GM19193 (cell line): ENCODE measurements at regions not wholly inside any gene's neighbourhood (a gene's known extent, or its start where the extent isn't known, plus 50 kb on each side); places are given as distances from the start of the nearest gene placed in this dataset.

Experiments
- POLR2A ChIP-seq: IDR thresholded peaks from 4 replicates; pipeline ENCODE4 v1.6.1; 2011; ENCODE audit not compliant: insufficient read depth, insufficient read length; ENCODE audit errors: extremely low read depth

DNA sequence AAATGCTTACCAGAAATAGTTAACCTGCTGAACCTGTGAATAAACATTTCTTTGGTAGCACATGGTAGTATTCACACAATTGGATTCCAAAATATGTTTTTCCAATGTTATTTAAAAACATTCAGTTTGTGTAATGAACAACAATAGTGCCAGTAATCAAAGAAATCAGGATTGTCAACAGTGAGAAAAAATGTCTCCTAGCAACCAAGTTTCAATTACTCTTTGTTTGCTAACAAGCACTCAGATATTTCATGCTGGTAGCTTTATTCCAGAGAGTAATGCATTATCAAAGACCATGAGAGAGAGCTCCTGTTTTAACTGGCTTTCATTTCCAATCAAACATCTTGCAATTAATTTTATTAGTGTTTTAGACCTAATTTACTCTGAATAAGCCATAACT, 768.1 kb upstream of the GRAMD2B start:
- TF ChIP-seq POLR2A = no peak

DNA sequence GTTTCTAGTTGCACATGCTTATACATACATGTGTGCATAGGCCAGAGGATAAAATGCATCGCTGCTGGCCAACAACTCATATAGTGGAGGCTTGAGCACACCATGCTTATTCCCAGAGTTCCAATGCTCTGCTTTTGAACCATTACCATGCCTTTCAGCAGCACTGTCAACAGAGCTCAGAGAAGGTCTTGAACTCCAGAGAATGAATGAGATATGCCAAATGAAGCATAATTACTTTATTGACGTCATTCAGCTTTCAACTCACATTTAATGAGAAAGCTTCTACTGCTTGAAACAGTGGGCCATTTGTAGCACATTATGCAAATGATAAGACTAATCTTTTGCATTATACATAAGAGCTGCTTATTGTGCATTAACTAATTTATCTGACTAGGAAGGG, 765.3 kb upstream of the GRAMD2B start:
- no peak for TF ChIP-seq POLR2A

DNA sequence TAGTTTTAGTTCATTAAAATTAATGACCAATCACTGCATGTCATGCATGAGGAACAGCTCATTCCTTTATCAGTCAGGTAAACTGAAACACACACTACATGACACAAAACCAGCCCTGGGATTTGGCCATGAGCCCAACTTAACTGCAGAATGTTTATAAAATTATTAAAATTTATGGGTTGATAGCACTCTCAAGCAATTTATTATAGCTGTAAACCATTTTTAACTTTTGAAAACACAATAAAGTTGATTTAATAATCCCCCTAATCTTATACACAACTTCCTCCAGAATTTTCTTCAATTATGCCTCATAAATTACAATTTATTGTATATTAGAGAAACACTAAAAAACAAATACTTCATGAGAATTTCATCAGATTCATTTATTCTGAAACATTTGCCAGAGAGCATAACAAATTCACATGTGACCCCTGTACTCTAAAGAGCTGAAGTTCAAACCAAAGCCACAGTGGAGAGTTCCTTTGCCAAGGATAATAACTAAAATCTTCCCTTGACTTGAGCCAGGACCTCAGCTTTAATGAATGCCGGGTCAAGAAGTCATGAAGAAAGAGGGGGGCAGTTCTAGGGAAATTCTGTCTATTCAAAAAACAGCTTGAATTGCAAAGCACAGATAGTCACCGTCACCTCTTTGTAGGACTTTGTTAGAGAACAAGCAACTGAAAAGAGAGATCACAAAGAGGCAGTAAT, 763.7 kb upstream of the GRAMD2B start:
- no peak for TF ChIP-seq POLR2A

DNA sequence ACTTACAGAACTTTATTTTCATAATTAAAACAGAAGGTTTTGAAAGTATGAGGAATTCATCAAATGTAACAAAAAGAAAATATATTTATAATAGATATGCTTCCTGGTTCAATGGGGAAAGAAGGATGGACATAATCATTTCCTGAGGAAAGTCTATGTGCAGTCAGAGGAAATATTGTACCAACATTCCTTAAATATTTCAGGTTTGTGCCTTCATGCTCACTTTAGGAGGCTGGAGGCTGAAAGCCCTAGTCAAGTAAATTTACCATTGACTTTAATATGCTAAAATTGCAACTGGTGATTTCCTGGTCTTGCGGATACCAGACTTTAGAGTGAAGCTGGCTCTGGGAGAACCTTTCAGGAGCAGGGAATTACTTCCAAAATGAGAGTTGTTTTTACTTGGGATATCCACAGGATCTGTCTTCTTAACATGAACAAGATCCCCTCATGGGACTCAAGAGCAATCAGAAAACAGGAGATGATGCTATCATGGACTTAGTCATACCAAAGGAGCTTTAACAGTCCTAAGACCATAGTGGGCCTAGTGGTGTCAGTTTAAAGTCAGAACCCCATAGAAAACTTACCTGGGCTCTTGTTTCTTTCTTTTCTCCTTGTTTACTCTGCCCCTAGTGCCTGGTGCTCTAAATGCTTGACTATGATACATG, 762.8 kb upstream of the GRAMD2B start:
- TF ChIP-seq POLR2A = no peak

DNA sequence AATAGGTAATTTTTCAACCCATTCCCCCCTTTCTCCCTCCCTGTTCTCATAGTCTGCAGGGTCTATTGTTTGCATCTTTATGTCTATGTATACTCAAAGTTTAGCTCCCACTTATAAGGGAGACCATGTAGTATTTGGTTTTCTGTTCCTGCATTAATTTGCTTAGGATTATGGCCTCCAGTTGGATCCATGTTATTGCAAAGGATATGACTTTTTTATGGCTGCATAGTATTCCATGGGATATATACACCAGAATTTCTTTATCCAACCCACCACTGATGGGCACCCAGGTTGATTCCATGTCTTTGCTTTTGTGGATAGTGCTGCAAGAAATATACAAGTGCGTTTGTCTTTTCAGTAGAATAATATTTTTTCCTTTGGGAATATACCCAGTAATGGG, 761.6 kb upstream of the GRAMD2B start:
- no peak for TF ChIP-seq POLR2A

DNA sequence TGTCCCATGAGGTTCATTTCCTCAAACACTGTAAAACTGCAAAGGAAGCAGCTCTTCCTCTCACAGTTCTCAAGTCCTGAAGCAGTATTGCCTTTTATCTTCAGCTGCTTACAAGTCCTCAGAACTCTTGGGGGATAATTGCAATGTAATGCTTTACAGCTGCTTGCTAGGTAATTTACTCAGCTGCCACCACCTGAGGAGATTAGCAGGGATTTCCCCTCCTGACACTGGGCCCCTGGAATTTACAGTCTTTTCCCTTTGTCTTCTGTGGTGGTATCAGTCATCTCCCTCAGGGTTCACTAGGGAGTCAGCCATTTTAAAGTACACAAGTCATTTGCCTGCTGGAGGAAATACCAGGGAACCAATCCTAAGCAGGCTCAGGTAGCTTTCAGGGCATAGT, 754.3 kb upstream of the GRAMD2B start:
- TF ChIP-seq POLR2A = no peak

DNA sequence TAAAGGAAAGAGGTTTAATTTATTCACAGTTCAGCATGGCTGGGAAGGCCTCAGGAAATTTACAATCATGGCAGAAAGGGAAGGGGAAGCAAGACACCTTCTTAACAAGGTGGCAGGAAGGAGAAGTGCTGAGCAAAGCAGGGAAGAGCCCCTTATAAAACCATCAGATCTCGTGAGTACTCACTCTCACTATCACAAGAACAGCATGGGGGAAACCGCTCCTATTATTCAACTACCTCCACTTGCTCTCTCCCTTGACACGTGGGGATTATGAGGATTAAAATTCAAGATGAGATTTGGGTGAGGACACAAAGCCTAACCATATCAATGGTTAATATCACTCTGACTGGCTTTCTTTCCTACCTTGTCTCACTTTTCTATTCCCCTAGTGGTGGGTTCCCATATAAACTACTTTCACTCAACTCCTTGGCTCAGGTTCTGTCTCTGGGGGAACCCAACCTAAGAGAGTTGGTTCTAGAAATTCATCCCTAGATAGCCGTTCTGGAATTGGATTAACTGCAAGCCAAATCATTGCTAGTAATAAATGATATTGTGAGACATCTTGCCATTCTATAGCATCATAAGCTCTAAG, 749.8 kb upstream of the GRAMD2B start:
- no peak for TF ChIP-seq POLR2A

DNA sequence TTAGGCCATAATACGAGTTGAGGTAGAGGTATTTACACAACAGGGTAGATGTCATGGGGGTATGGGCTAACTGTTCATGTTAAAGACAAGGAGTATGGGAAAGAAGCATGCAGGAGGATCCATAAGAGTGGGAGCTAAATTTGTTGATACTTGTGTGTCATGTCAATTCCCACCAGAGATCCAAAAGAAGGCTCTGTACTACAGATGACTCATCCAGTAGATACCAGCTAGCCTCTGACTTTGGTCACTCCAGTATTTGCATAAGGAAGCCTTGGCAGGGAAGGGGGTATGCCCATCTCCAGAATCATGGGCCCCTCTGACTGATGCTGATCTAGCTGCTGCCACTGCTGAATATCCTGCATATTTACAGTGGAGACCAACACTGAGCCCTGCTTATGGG, 743.7 kb upstream of the GRAMD2B start:
- TF ChIP-seq POLR2A = no peak

DNA sequence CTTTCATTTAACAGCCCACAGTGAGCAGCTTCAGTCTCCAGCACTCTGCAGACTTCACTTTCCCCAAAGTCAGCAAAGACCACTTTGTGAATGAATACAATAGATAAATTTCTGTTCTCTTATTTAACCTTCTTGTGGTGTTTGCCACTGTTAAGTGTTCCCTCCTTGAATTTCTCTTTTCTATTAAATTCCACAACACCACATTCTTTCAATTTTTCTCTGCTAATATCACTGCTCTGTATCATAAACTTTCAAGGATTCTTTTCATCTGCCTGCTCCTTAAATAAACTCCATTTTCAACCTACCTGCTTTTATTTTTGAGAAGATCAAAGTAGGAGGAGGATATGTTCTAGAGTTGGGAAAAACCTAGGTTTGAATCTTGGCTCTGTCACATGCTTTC, 739.5 kb upstream of the GRAMD2B start:
- no peak for TF ChIP-seq POLR2A

DNA sequence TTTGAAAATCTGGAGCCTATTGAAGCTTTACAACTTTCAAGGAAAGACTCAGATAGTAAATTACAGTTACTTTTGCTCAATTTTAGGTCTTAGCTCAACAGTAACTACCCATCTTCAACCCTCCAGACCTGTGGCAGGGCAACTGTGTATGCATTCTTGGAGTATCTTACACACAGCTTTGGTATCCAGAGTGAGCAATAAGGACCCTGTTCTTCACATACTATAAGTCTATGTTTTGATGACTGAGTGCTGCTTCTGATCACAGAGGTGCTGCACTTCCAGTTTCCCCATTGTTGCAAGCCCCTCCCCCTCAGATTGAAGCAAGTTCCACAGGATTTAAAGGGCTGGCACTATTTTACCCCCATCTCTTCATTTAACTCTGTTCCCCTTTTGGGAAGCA, 737.4 kb upstream of the GRAMD2B start:
- no peak for TF ChIP-seq POLR2A

DNA sequence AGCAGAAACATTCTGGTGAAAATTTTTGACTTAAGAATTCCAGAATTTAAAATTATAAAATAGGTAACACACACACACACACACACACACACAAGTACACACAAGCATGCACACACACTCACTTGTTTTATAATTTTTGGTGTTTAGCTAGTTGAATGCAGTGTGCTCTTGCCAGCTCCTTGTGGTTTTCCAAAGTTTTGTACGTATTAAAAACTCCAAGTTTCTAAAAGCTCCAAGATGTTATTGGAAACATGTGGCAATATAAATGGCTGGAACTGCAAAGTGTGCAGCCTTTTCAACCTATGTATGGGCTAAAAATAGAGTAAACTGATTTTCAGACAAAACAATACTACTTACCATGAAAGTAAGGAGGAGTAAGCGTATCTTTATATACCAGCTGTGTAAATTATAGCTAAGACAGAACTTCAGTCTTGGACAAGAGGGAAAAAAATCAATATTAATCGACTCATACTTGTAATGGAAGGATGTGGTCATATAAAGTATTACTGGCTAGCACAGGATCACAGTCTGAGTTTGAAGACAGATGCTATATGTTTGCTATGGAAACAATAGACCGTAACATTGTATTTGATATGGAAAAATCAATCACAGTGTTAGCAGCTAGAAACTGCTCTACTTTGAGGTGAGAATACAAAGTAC, 727.1 kb upstream of the GRAMD2B start:
- TF ChIP-seq POLR2A = no peak

DNA sequence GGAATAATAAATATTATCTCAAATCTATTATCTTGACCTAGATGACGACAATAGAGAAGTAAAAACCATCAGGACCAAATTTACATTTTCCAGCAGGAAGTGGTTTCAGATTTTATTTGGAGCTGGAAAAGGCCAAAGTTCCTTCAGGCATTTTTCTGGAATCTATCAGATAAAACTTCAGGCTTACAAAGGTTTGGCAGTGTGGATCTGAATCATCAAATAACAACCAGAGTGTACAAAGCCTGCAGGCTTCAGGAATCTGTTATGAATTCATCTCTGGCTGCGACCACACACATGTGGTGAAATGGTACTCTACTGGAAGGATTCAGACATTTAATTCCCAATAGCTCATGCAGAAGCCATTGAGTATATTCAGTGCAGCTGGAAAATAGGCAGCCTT, 726.4 kb upstream of the GRAMD2B start:
- TF ChIP-seq POLR2A = no peak

DNA sequence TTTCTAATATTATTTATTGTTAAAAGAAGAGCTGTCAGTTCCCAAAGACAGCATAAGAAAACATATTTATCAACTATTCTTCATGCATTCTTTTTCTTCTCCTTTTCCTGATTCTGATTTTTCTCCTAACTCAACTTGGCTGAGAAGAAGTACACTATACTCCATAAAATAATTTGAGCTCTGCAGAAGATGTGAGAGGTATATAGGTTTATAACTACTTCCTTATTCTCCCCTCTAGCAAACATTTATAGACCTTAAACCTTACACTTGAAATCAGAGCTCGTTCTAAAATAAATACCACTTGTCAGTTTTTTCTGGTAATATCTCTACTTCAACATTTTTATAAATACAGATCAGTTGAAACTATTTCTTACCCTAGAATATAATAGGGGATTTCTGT, 724.8 kb upstream of the GRAMD2B start:
- no peak for TF ChIP-seq POLR2A

DNA sequence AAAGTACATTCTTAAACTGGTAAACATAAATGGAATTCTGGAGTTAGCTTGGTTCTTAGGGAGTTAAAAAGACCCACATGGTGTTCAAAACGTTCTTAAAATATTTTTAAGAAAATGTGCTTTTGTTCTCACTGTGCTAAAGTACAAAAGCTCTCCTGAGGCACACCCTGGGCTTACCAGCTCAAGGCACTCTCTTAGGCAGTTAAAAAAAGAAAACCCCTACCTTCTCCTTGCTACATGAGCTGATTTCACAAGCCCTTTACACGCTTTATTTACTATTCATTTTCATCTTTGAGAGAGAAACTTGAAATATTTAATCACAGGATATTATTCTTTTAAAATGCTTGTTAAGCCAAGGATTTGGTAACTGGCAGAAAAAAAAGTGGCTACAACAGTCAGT, 723.3 kb upstream of the GRAMD2B start:
- no peak for TF ChIP-seq POLR2A

DNA sequence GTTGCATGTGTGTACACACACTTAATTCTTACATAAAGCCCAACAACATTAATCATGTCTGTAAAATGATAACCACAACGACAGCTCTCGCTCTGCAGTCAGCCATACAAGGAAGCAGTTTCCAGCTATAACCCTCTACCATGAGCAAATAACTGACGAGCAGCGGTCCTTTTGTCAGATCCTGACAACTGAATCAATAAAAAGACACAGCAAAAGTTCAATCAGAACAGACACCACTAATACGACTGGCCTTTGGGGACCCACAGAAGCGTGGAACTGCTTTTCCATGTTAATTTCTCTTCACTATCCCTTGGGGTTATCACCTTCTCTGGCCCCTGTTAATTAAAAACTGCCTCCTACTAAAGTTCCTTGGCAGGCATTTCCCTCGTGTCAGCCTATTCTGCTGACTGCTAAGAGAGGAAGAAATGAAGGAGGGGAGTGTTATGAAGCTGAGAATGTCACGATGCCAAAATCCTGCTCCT, 722.8 kb upstream of the GRAMD2B start:
- TF ChIP-seq POLR2A = no peak
